ENCODE measurements at regions not wholly inside any gene's neighbourhood (a gene's known extent, or its start where the extent isn't known, plus 50 kb on each side); places are given as distances from the start of the nearest gene placed in this dataset.

DNA sequence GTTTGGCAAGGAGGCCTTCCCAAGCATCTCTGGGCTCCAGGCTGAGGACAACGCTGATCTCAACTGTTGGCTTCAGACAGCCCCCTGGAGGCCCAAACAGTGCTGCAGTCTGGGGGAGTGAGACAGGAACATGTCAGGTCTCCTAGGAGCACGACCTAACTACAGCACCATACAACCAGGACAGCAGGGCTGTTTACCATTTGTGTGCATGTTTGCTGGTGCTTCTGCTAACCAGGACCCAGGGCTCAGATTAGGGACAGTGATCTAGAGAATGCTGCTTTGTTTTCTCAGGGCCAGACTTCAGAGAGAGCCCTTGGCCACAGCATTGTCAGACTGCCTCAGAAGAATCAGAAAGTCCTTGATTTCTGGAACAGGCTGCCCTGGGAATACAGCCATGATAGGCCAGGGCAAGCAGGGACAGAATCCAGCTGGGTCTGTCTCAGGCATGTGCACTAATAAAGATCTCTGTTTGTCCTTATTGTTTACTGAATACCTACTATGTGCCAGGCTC lies 126.5 kb downstream of the VPREB1 start:
- no peaks in the 10 kb centered on the region for H3K79me2 ChIP-seq (ENCODE audit: control insufficient read depth, insufficient read depth, low read length)
- no peaks in the 10 kb centered on the region for H3K9me3 ChIP-seq (replicated peaks; ENCODE audit: control insufficient read depth, insufficient read depth, low read depth, low read length)
- no peak overlapping the region for H3K4me2 ChIP-seq (ENCODE audit: insufficient read depth, low read length)
- H3K4me3 ChIP-seq = no peak overlapping the region
- in situ Hi-C loops (cut with MboI) (no loop called here), intact Hi-C loops (cut with micrococcal nuclease) (no loop called here)
- H3K9me1 ChIP-seq (ENCODE audit: control insufficient read depth, insufficient read depth, low read length) = no peaks in the 10 kb centered on the region
- BruUV-seq (replicated peaks) = no TSS peak
- no peak for FAIRE-seq
- ChIA-PET CTCF (ENCODE audit: low intra/inter-chr PET ratio) (interaction anchor here (0.7 to 2.4 kb wide), 5 partner anchors 14 to 163 kb away, joined by 3 to 12 read pairs (median 4); no protein-coding TSS in a partner anchor), POLR2A (interaction anchor here (0.9 to 1.0 kb wide), 3 partner anchors 9 to 21 kb away, joined by 3 to 5 read pairs (median 3); no protein-coding TSS in a partner anchor)
- no peak overlapping the region for H3K27ac ChIP-seq (ENCODE audit: extremely low read depth, low read depth, low read length)
- H3K4me1 ChIP-seq (replicated peaks in 1 of 2; ENCODE audit: control insufficient read depth in 2 of 2, insufficient read depth in 2 of 2, low read length in 2 of 2) = no peaks in the 10 kb centered on the region
- peak; percentile 53 to 76 (median 66) for DNase-seq (ENCODE audit: extremely low read depth in 1 of 4, low spot score in 3 of 4)
- ATAC-seq = peak; percentile 89
- 1% methylated on average over 2 of the region's 2 CpGs for WGBS (ENCODE audit: insufficient coverage, low coverage, missing lambda C conversion rate)
- H4K20me1 ChIP-seq (replicated peaks; ENCODE audit: control insufficient read depth, insufficient read depth, low read length) = peaks cover 15% of the 10 kb centered on the region
- H3K36me3 ChIP-seq (ENCODE audit: control insufficient read depth, insufficient read depth, low read length) = no peaks in the 10 kb centered on the region
- no peak overlapping the region for H2AFZ ChIP-seq (ENCODE audit: low read depth, low read length)
- H3K27me3 ChIP-seq (ENCODE audit: control insufficient read depth in 2 of 2, insufficient read depth in 2 of 2, low read length in 2 of 2) = peaks cover 2 to 21% of the 10 kb centered on the region in 2 experiments; a peak in 3 of 5 replicates
- no peak overlapping the region for H3K9ac ChIP-seq (ENCODE audit: insufficient read depth in 1 of 2, low read depth in 2 of 2, low read length in 2 of 2)
- peak in 1 of 2 experiments; percentile 39; a peak in 2 of 4 replicates for TF ChIP-seq FOXK2 (conservative IDR thresholded peaks at IDR 0.05 in 1 of 2, IDR thresholded peaks at IDR 0.05 in 1 of 2; ENCODE audit: low read depth in 2 of 2)
- TF ChIP-seq ZNF785 (CRISPR knock-in tag; IDR thresholded peaks at IDR 0.05) = peak; percentile 26; the same call in 1 of the 2 replicates
- TF ChIP-seq, protein P1, sequence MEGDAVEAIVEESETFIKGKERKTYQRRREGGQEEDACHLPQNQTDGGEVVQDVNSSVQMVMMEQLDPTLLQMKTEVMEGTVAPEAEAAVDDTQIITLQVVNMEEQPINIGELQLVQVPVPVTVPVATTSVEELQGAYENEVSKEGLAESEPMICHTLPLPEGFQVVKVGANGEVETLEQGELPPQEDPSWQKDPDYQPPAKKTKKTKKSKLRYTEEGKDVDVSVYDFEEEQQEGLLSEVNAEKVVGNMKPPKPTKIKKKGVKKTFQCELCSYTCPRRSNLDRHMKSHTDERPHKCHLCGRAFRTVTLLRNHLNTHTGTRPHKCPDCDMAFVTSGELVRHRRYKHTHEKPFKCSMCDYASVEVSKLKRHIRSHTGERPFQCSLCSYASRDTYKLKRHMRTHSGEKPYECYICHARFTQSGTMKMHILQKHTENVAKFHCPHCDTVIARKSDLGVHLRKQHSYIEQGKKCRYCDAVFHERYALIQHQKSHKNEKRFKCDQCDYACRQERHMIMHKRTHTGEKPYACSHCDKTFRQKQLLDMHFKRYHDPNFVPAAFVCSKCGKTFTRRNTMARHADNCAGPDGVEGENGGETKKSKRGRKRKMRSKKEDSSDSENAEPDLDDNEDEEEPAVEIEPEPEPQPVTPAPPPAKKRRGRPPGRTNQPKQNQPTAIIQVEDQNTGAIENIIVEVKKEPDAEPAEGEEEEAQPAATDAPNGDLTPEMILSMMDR (IDR thresholded peaks at IDR 0.05 in 2 of 3, conservative IDR thresholded peaks at IDR 0.05 in 1 of 3; ENCODE audit: insufficient read depth in 2 of 3, low read depth in 1 of 3, low read length in 3 of 3) = peak in 2 of 3 experiments; percentile 83 to 90; a peak in 4 of 6 replicates
- TF ChIP-seq MTA2 (IDR thresholded peaks at IDR 0.05; ENCODE audit: low read depth) = no peak
- peak in 1 of 2 experiments; percentile 77; a peak in 2 of 4 replicates for TF ChIP-seq RAD21 (CRISPR knock-in tag; conservative IDR thresholded peaks at IDR 0.05 in 1 of 2, IDR thresholded peaks at IDR 0.05 in 1 of 2)
- TF ChIP-seq ZNF212 (CRISPR knock-in tag; IDR thresholded peaks at IDR 0.05) = 0 out of 2 replicates have a peak, but pooled peaks have one; percentile 50
- TF ChIP-seq, protein P2, sequence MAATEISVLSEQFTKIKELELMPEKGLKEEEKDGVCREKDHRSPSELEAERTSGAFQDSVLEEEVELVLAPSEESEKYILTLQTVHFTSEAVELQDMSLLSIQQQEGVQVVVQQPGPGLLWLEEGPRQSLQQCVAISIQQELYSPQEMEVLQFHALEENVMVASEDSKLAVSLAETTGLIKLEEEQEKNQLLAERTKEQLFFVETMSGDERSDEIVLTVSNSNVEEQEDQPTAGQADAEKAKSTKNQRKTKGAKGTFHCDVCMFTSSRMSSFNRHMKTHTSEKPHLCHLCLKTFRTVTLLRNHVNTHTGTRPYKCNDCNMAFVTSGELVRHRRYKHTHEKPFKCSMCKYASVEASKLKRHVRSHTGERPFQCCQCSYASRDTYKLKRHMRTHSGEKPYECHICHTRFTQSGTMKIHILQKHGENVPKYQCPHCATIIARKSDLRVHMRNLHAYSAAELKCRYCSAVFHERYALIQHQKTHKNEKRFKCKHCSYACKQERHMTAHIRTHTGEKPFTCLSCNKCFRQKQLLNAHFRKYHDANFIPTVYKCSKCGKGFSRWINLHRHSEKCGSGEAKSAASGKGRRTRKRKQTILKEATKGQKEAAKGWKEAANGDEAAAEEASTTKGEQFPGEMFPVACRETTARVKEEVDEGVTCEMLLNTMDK (IDR thresholded peaks at IDR 0.05; ENCODE audit: borderline replicate concordance, insufficient read depth, low read depth, low read length, poor library complexity, severe bottlenecking) = peak; percentile 75
- no peak for TF ChIP-seq LARP7 (IDR thresholded peaks at IDR 0.05)
- 0 out of 2 replicates have a peak, but pooled peaks have one; percentile 59 for TF ChIP-seq PRMT5 (CRISPR knock-in tag; IDR thresholded peaks at IDR 0.05)
- TF ChIP-seq JUNB (CRISPR knock-in tag; conservative IDR thresholded peaks at IDR 0.05) = 0 out of 2 replicates have a peak, but pooled peaks have one; percentile 21
- TF ChIP-seq NR4A1 (CRISPR knock-in tag; IDR thresholded peaks at IDR 0.05) = 0 out of 2 replicates have a peak, but pooled peaks have one; percentile 30
- TF ChIP-seq NR4A1 (tag; IDR thresholded peaks at IDR 0.05) = no peak
- TF ChIP-seq, protein P3, sequence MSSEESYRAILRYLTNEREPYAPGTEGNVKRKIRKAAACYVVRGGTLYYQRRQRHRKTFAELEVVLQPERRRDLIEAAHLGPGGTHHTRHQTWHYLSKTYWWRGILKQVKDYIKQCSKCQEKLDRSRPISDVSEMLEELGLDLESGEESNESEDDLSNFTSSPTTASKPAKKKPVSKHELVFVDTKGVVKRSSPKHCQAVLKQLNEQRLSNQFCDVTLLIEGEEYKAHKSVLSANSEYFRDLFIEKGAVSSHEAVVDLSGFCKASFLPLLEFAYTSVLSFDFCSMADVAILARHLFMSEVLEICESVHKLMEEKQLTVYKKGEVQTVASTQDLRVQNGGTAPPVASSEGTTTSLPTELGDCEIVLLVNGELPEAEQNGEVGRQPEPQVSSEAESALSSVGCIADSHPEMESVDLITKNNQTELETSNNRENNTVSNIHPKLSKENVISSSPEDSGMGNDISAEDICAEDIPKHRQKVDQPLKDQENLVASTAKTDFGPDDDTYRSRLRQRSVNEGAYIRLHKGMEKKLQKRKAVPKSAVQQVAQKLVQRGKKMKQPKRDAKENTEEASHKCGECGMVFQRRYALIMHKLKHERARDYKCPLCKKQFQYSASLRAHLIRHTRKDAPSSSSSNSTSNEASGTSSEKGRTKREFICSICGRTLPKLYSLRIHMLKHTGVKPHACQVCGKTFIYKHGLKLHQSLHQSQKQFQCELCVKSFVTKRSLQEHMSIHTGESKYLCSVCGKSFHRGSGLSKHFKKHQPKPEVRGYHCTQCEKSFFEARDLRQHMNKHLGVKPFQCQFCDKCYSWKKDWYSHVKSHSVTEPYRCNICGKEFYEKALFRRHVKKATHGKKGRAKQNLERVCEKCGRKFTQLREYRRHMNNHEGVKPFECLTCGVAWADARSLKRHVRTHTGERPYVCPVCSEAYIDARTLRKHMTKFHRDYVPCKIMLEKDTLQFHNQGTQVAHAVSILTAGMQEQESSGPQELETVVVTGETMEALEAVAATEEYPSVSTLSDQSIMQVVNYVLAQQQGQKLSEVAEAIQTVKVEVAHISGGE (CRISPR knock-in tag; IDR thresholded peaks at IDR 0.05) = 0 out of 6 replicates have a peak, but pooled peaks of 1 of the 3 experiments have one; percentile 12
